ENCODE measurements at regions not wholly inside any gene's neighbourhood (a gene's known extent, or its start where the extent isn't known, plus 50 kb on each side); places are given as distances from the start of the nearest gene placed in this dataset.

DNA sequence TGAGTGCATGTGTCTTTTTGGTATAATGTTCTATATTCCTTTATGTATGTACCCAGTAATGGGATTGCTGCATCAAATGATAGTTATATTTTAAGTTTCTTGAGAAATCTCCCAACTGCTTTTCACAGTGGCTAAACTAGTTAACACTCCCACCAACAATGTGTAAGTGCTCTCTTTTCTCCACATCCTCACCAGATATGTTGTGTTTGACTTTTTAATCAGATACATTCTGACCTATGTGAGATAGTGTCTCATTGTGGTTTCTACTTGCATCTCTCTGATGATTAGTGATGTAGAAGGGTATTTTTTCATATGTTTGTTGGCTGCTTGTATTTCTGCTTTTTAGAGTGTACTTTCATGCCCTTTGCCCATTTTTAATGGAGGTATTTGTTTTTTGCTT, 62.8 kb upstream of the ALG10B start:
- TF ChIP-seq GATA1 (IDR thresholded peaks at IDR 0.05; ENCODE audit: low read depth, low read length) (no peak), POLR2A (IDR thresholded peaks at IDR 0.05; ENCODE audit: low read length) (no peak)

DNA sequence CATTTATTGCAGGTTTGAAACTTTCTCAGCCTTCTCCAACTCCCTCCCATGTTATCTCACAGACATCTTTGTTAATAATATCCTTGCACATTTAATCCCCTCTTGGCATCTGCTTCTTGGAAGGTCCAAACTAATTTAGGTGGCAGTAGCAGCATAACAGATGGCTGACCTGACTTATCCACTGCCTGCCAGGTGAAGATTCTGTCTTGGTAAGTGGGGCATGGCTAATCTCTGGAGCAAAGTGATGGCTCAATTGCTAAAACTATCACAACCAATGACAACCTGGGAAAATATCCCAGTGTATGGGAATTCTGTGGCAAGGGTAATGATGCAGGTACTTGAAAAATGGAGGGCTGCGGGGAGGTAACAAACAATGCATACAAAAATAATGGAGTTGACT, 58.2 kb upstream of the ALG10B start:
- no peak for TF ChIP-seq GATA1 (IDR thresholded peaks at IDR 0.05; ENCODE audit: low read depth, low read length)
- no peak for TF ChIP-seq POLR2A (IDR thresholded peaks at IDR 0.05; ENCODE audit: low read length)

More for the DNA sequence above, 62.8 kb upstream of the ALG10B start:
- DNase-seq = no peak

More for the DNA sequence above, 58.2 kb upstream of the ALG10B start:
- no peak for DNase-seq

Measured in erythroblast (primary cell).